NOMO-1 (cell line): ENCODE measurements at regions not wholly inside any gene's neighbourhood (a gene's known extent, or its start where the extent isn't known, plus 50 kb on each side); places are given as distances from the start of the nearest gene placed in this dataset.
"Not testable (repeated sequence)": the region's sequence is repeated elsewhere in the genome, so short reads cannot be mapped to it uniquely, and the experiment has no call there.

Experiments
- DNase-seq, 2 experiments: peaks; one replicate each; lab custom pipeline; 2025; ENCODE audit not compliant: unreplicated experiment in 2 of 2; lab: John Stamatoyannopoulos, UW

DNA sequence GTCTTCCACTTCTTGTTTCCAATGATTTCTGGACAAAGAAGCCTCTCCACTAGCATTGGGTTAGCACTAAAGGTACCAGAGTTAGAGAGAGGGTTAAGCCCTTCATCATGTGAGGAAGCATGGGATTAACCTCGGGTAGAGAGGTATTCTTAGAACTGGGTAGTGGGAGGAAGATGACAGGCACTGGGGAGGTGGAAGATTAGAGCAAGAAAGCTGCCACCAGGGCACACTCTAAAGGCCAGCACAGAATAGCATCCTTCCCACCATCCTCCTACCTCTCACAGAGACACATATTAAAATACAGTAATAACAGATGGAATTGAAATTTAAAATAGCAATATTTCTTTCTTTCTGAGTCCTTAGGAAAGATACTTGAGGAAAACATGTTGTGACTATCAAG, 84.5 kb upstream of the PCDH20 start:
- DNase-seq: no peak

GRCh38 chr13:61495648-61496047, 80.0 kb upstream of the PCDH20 start:
- DNase-seq: no peak

DNA sequence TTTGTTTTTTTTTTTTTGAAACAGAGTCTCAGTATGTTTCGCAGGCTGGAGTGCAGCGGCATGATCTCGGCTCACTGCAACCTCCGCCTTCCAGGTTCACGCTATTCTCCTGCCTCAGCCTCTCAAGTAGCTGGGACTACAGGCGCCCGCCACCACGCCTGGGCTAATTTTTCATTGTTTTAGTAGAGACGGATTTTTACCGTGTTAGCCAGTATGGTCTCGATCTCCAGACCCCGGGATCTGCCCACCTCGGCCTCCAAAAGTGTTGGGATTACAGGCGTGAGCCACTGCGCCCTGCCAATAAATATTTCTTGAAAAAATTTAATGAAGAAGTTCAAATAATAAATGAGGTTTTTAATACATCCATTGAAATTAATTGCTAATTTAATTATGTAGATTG, 77.9 kb upstream of the PCDH20 start:
- not testable (repeated sequence) for DNase-seq

DNA sequence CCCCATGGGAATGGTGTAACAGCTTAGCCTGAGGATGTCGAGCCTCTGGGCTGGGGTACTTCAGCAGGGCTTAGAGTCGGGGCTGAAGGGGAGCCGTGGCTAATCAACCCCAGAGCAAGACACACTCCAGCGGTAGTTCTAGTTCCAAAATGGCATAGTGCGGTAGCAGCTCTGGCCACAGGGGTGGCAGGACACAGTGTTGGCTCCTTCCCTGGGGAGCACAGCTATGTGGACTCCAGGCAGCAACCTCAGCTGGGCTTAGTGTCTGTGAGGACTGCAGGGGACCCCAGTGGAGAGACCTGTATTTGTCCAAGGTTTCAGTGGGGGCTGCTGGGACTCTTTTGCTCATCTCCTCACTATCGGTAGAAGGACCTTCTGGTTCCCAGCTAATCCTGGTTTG, 70.8 kb upstream of the PCDH20 start:
- DNase-seq: no peak

GRCh38 chr13:61485128-61485765, 69.6 kb upstream of the PCDH20 start:
- no peak for DNase-seq

DNA sequence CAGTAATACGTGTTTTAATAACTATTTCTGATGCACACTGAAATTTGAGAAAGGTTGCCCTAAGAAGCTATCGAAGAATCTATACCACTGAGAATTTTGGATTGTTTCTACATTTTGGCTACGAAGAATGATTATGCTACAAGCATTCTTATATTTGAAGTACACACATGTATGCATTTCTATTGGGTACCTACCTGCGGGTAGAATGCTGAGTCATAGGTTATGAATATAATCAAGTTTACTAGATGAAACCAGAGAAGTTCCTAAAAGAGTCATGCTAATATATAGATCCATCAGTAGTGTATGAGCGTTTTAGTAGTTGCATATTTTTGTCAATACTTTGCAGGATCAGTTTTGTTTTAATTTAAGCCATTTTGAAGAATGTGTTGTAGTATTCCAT, 62.0 kb upstream of the PCDH20 start:
- DNase-seq: no peak

- no peak for DNase-seq
Observed at GRCh38 chr13:61470786-61471185, 55.1 kb upstream of the PCDH20 start.

DNA sequence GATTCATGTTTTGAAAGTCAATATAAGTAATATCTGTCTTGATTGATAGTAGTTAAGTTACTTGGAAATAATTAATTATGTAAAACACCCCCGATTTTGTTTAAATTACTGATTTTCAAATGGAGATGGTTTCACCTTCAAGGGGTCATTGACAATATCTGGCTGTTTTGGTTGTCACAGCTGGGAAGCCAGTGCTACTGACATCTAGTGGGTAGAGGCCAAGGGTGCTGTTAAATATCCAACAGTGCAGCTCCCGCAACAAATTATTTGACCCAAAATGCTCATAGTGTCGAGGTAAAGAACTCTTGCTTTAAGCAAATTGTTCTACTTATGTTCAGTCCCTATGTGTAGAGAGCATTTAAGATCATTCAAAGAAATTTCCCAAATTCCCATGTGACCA, 50.6 kb upstream of the PCDH20 start:
- no peak for DNase-seq
